ENCODE measurements at regions not wholly inside any gene's neighbourhood (a gene's known extent, or its start where the extent isn't known, plus 50 kb on each side); places are given as distances from the start of the nearest gene placed in this dataset.

DNA sequence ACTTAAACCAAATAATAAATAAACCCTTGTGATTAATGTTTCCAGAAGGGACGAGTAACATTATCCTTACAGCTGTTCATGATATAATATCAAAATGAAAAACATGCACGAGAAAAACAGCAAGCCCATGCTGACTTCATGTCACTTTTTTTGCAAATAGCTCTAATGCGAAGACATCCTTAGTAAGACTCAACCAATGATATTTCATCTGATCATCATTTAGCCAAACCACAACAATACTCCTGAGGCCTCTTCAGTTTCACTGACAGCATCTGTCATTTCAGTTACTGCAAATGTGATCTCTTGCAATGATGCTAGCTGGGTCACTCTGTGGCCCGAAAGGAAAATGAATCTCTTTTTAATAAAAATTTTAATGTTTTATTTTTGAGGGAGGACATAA, 74.0 kb downstream of the POLR2M start:
- TF ChIP-seq, protein P1, sequence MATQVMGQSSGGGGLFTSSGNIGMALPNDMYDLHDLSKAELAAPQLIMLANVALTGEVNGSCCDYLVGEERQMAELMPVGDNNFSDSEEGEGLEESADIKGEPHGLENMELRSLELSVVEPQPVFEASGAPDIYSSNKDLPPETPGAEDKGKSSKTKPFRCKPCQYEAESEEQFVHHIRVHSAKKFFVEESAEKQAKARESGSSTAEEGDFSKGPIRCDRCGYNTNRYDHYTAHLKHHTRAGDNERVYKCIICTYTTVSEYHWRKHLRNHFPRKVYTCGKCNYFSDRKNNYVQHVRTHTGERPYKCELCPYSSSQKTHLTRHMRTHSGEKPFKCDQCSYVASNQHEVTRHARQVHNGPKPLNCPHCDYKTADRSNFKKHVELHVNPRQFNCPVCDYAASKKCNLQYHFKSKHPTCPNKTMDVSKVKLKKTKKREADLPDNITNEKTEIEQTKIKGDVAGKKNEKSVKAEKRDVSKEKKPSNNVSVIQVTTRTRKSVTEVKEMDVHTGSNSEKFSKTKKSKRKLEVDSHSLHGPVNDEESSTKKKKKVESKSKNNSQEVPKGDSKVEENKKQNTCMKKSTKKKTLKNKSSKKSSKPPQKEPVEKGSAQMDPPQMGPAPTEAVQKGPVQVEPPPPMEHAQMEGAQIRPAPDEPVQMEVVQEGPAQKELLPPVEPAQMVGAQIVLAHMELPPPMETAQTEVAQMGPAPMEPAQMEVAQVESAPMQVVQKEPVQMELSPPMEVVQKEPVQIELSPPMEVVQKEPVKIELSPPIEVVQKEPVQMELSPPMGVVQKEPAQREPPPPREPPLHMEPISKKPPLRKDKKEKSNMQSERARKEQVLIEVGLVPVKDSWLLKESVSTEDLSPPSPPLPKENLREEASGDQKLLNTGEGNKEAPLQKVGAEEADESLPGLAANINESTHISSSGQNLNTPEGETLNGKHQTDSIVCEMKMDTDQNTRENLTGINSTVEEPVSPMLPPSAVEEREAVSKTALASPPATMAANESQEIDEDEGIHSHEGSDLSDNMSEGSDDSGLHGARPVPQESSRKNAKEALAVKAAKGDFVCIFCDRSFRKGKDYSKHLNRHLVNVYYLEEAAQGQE (IDR thresholded peaks at IDR 0.05; ENCODE audit: insufficient read depth in 1 of 2, low read depth in 2 of 2, low read length in 1 of 2) = no peak
- TF ChIP-seq, protein P2, sequence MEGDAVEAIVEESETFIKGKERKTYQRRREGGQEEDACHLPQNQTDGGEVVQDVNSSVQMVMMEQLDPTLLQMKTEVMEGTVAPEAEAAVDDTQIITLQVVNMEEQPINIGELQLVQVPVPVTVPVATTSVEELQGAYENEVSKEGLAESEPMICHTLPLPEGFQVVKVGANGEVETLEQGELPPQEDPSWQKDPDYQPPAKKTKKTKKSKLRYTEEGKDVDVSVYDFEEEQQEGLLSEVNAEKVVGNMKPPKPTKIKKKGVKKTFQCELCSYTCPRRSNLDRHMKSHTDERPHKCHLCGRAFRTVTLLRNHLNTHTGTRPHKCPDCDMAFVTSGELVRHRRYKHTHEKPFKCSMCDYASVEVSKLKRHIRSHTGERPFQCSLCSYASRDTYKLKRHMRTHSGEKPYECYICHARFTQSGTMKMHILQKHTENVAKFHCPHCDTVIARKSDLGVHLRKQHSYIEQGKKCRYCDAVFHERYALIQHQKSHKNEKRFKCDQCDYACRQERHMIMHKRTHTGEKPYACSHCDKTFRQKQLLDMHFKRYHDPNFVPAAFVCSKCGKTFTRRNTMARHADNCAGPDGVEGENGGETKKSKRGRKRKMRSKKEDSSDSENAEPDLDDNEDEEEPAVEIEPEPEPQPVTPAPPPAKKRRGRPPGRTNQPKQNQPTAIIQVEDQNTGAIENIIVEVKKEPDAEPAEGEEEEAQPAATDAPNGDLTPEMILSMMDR (IDR thresholded peaks at IDR 0.05) = no peak
- TF ChIP-seq POLR2AphosphoS5 (IDR thresholded peaks at IDR 0.05; ENCODE audit: low read depth, low read length) = no peak

Data from Panc1 (cell line).